Lung (tissue), 11 donors: ENCODE measurements at regions not wholly inside any gene's neighbourhood (a gene's known extent, or its start where the extent isn't known, plus 50 kb on each side); places are given as distances from the start of the nearest gene placed in this dataset.
"Not testable (repeated sequence)": the region's sequence is repeated elsewhere in the genome, so short reads cannot be mapped to it uniquely, and the experiment has no call there.

Experiments used
- ATAC-seq: fragments of 200-7000 bp; cut with Tn5 transposase; one replicate; pipeline ENCODE4 v1.9.1; 2020; ENCODE audit warnings: moderate number of reproducible peaks; ENCODE audit not compliant: insufficient read depth, low FRiP score
- DNase-seq, 3 donors: peaks; one replicate each; pipeline ENCODE4 v3.0.0-alpha.2; 2013 to 2017
- H3K27ac ChIP-seq, 2 donors: one replicate each; pipeline ENCODE4 v1.5.1; 2013; ENCODE audit warnings: mild to moderate bottlenecking in 2 of 2, moderate library complexity in 2 of 2, control low read depth in 1 of 2, inconsistent platforms in 1 of 2, low read depth in 1 of 2, low read length in 1 of 2
- H3K27me3 ChIP-seq, 3 donors: one replicate each; pipeline ENCODE4 v1.5.1; 2013; ENCODE audit warnings: low read length in 2 of 3; ENCODE audit not compliant: control insufficient read depth in 3 of 3, insufficient read depth in 3 of 3
- H3K36me3 ChIP-seq, 4 donors: one replicate each; pipeline ENCODE4 v1.5.1; 2013; ENCODE audit warnings: low read length in 4 of 4, mild to moderate bottlenecking in 1 of 4, moderate library complexity in 1 of 4; ENCODE audit not compliant: control insufficient read depth in 4 of 4, insufficient read depth in 4 of 4
- H3K4me1 ChIP-seq, 5 donors: one replicate each; pipeline ENCODE4 v1.5.1; 2013; ENCODE audit warnings: low read length in 5 of 5, mild to moderate bottlenecking in 2 of 5, moderate library complexity in 1 of 5; ENCODE audit not compliant: control insufficient read depth in 5 of 5, insufficient read depth in 5 of 5
- H3K4me3 ChIP-seq: one replicate; pipeline ENCODE4 v1.5.1; 2013; ENCODE audit warnings: mild to moderate bottlenecking, control low read depth, moderate library complexity
- H3K9ac ChIP-seq, 2 donors: one replicate each; pipeline ENCODE4 v1.5.1; 2013; ENCODE audit warnings: low read length in 2 of 2, control low read depth in 1 of 2; ENCODE audit not compliant: insufficient read depth in 1 of 2
- H3K9me3 ChIP-seq, 4 donors: one replicate each; pipeline ENCODE4 v1.5.1; 2013; ENCODE audit warnings: low read length in 3 of 4, mild to moderate bottlenecking in 1 of 4, moderate library complexity in 1 of 4; ENCODE audit not compliant: control insufficient read depth in 4 of 4, insufficient read depth in 3 of 4
- CTCF ChIP-seq: IDR thresholded peaks from 2 replicates; pipeline ENCODE4 v1.5.1; 2012; ENCODE audit warnings: mild to moderate bottlenecking; ENCODE audit errors: control extremely low read depth, extremely low read depth
- WGBS, 2 donors: extraction: QIAGEN DNeasy Blood & Tissue Kit; methylation state at CpG; one replicate each; pipeline ENCODE4 v1.1.7; 2013; 5-methylcytosine and 5-hydroxymethylcytosine counted together
- donor health status: control.
- donor health status: control.
- donor health status: Bipolar disorder and iron deficiency.
- donor health status: healthy.
- donor health status: DM: yes; HTN: yes; CAD: no.

DNA sequence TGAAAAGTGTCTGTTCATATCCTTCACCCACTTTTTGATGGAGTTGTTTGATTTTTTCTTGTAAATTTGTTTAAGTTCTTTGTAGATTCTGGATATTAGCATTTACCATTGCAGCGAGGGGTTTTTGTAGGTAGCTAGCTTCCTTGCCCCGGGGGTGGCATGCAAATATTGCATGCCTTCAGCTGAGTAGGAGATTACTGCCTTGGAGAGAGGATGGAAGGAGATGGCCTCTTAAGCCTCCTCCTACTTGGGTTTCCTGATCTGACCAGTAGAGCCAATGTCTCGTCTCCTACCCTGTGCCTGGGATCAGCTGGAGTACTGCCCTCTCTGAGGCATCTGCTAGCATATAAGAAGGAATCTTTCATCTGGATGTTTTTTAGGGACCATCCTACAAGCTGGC, 134.4 kb upstream of the CCND2 start:
- DNase-seq (no peak), ATAC-seq (no peak)
- Histone ChIP-seq H3K4me3 (no peak overlapping the region), H3K9me3 (peaks cover 0 to 2% (median 0%) of the 10 kb centered on the region in 4 donors), H3K9ac (no peak overlapping the region), H3K4me1 (peaks cover 4 to 39% (median 9%) of the 10 kb centered on the region in 5 donors), H3K27me3 (no peaks in the 10 kb centered on the region), H3K27ac (no peak overlapping the region), H3K36me3 (no peaks in the 10 kb centered on the region)
- 71 to 85% methylated on average over 3 of the region's 3 CpGs for WGBS, 2 donors
- no peak for TF ChIP-seq CTCF

DNA sequence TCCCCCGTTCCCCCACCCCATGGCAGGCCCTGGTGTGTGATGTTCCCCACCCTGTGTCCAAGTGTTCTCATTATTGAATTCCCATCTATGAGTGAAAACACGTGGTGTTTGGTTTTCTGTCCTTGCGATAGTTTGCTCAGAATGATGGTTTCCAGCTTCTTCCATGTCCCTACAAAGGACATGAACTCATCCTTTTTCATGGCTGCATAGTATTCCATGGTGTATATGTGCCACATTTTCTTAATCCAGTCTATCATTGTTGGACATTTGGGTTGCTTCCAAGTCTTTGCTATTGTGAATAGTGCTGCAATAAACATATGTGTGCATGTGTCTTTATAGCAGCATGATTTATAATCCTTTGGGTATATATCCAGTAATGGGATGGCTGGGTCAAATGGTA, 135.0 kb upstream of the CCND2 start:
- not testable (repeated sequence) for H3K9ac ChIP-seq, H3K27ac ChIP-seq, DNase-seq, H3K36me3 ChIP-seq, H3K27me3 ChIP-seq, H3K4me3 ChIP-seq, H3K9me3 ChIP-seq, ATAC-seq
- H3K4me1 ChIP-seq, result peaks cover 5 to 46% (median 9%) of the 10 kb centered on the region in 5 donors
- 92 to 97% methylated on average over 3 of the region's 3 CpGs for WGBS, 2 donors

- peaks cover 5 to 46% (median 9%) of the 10 kb centered on the region in 5 donors for H3K4me1 ChIP-seq
- ATAC-seq, result no peak
- H3K9me3 ChIP-seq, result peaks cover 0 to 2% (median 0%) of the 10 kb centered on the region in 4 donors
- H3K27me3 ChIP-seq, result no peaks in the 10 kb centered on the region
- H3K9ac ChIP-seq, result no peak overlapping the region
- no peak for TF ChIP-seq CTCF
- no peak overlapping the region for H3K27ac ChIP-seq
- 77 to 85% methylated on average over 2 of the region's 2 CpGs for WGBS, 2 donors
- H3K4me3 ChIP-seq, result no peak overlapping the region
- no peak for DNase-seq
- no peaks in the 10 kb centered on the region for H3K36me3 ChIP-seq
Measured at GRCh38 chr12:4138051-4138450, 135.5 kb upstream of the CCND2 start.

GRCh38 chr12:4137441-4137840, 136.1 kb upstream of the CCND2 start:
- H3K4me1 ChIP-seq, result peaks cover 5 to 43% (median 9%) of the 10 kb centered on the region in 5 donors
- H3K27me3 ChIP-seq, result no peaks in the 10 kb centered on the region
- 85 to 87% methylated on average over 5 of the region's 5 CpGs for WGBS, 2 donors
- H3K27ac ChIP-seq, result no peak overlapping the region
- H3K4me3 ChIP-seq, result no peak overlapping the region
- peaks cover 0 to 2% (median 0%) of the 10 kb centered on the region in 4 donors for H3K9me3 ChIP-seq
- TF ChIP-seq CTCF, result no peak
- ATAC-seq, result no peak
- H3K9ac ChIP-seq, result no peak overlapping the region
- H3K36me3 ChIP-seq, result no peaks in the 10 kb centered on the region
- DNase-seq, result no peak
